Transverse colon (tissue), 4 donors: ENCODE measurements at regions not wholly inside any gene's neighbourhood (a gene's known extent, or its start where the extent isn't known, plus 50 kb on each side); places are given as distances from the start of the nearest gene placed in this dataset.

Source experiments
- DNase-seq: peaks from one replicate; pipeline ENCODE4 v3.0.0-alpha.2; 2019
- H3K27ac ChIP-seq, 4 donors: fragments of 200-600 bp; sonication (generic); 2 replicates each; pipeline ENCODE4 v1.5.1; 2016 to 2018; ENCODE audit warnings: inconsistent platforms in 4 of 4
- H3K27me3 ChIP-seq: fragments of 200-600 bp; sonication (generic); 2 replicates; pipeline ENCODE4 v1.5.1; 2017; ENCODE audit warnings: inconsistent platforms
- H3K36me3 ChIP-seq, 4 donors: fragments of 200-600 bp; sonication (generic); 2 replicates each; pipeline ENCODE4 v1.5.1; 2017 to 2019; ENCODE audit warnings: inconsistent platforms in 4 of 4
- H3K4me1 ChIP-seq, 4 donors: fragments of 200-600 bp; sonication (generic); 2 replicates each; pipeline ENCODE4 v1.5.1; 2017 to 2020; ENCODE audit warnings: inconsistent platforms in 4 of 4
- H3K4me3 ChIP-seq, 4 donors: fragments of 200-600 bp; sonication (generic); 1 replicate in 1 of 4; 2 replicates in 3 of 4; pipeline versions ENCODE4 v1.5.1 to v1.6.1; 2017 to 2019; ENCODE audit warnings: inconsistent platforms in 4 of 4
- H3K9me3 ChIP-seq, 2 donors: fragments of 200-600 bp; sonication (generic); 2 replicates each; pipeline ENCODE4 v1.5.1; 2017 to 2019; ENCODE audit warnings: inconsistent platforms in 2 of 2
- EP300 ChIP-seq: sonication (generic); formaldehyde crosslinking; IDR thresholded peaks from one replicate; pipeline ENCODE4 v1.6.1; 2017; ENCODE audit warnings: antibody characterized with exemption, low read depth
- POLR2A ChIP-seq: fragments of 450-650 bp; IDR thresholded peaks from one replicate; pipeline ENCODE4 v1.6.1; 2016; ENCODE audit warnings: antibody characterized with exemption, mild to moderate bottlenecking, moderate library complexity
- POLR2AphosphoS5 ChIP-seq, 3 donors: sonication (generic); formaldehyde crosslinking; IDR thresholded peaks; one replicate each; pipeline ENCODE4 v1.6.1; 2016; ENCODE audit warnings: antibody characterized with exemption in 3 of 3
- WGBS, 2 donors: methylation state at CpG; one replicate each; pipeline ENCODE4 v1.1.5; 2018; ENCODE audit warnings: low coverage in 1 of 2; 5-methylcytosine and 5-hydroxymethylcytosine counted together
- in situ Hi-C, 4 donors: fragments of 200-750 bp; cut with MboI; loops; one replicate each; pipeline versions ENCODE4 v1.15.0 to v1.15.1; 2017; ENCODE audit warnings: low sequenced_read_pairs in 3 of 4, low pct_ligation_motif_present in 1 of 4, low pct_unique_long_range_greater_than_20kb in 1 of 4
- intact Hi-C: fragments of 100-400 bp; cut with DNase I; formaldehyde crosslinking; loops from one replicate; pipeline ENCODE4 v1.15.1; 2023; ENCODE audit warnings: low total_unique reads
- TF ChIP-seq, protein P1 (sequence below), 5 experiments: fragments of 200-600 bp in 3 of 5; fragments of 450-650 bp in 2 of 5; sonication (generic) in 3 of 5; IDR thresholded peaks; 1 replicate in 2 of 5; 2 replicates in 3 of 5; pipeline ENCODE4 v1.5.1; 2016 to 2017; ENCODE audit warnings: antibody characterized with exemption in 5 of 5, inconsistent platforms in 3 of 5, mild to moderate bottlenecking in 2 of 5, moderate library complexity in 1 of 5

DNA sequence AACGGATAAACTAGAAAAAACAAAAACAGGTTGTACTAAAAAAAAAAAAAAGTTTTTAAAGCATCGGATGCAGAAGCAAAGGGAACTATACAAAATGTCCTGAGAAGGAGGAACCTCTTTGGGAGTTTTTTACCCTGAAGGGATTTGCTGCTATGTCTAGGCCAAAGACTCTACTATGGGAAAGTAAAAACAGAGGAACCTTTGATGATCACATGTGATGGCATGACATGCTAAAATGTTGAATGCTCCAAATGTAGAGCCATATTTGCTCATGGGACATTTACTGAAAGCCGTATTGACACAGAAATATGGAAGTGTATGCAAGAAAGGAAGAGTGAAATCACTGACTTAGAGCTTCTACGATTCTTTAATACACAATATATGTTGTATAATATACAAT is 992.0 kb upstream of the ZEB2 start:
- intact Hi-C loops: no loop called here
- H3K9me3 ChIP-seq: no peaks in the 10 kb centered on the region
- no peaks in the 10 kb centered on the region for H3K4me1 ChIP-seq
- no peaks in the 10 kb centered on the region for H3K36me3 ChIP-seq
- H3K27me3 ChIP-seq: no peaks in the 10 kb centered on the region
- TF ChIP-seq, protein P1, sequence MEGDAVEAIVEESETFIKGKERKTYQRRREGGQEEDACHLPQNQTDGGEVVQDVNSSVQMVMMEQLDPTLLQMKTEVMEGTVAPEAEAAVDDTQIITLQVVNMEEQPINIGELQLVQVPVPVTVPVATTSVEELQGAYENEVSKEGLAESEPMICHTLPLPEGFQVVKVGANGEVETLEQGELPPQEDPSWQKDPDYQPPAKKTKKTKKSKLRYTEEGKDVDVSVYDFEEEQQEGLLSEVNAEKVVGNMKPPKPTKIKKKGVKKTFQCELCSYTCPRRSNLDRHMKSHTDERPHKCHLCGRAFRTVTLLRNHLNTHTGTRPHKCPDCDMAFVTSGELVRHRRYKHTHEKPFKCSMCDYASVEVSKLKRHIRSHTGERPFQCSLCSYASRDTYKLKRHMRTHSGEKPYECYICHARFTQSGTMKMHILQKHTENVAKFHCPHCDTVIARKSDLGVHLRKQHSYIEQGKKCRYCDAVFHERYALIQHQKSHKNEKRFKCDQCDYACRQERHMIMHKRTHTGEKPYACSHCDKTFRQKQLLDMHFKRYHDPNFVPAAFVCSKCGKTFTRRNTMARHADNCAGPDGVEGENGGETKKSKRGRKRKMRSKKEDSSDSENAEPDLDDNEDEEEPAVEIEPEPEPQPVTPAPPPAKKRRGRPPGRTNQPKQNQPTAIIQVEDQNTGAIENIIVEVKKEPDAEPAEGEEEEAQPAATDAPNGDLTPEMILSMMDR (IDR thresholded peaks at IDR 0.05): no peak
- TF ChIP-seq POLR2A (no peak), EP300 (no peak), POLR2AphosphoS5 (IDR thresholded peaks at IDR 0.05) (no peak)
- H3K4me3 ChIP-seq: no peak overlapping the region
- WGBS, 2 donors: 76 to 79% methylated on average over 3 to 4 of the region's 4 CpGs
- no peak overlapping the region for H3K27ac ChIP-seq
- in situ Hi-C loops: no loop called here
- no peak for DNase-seq

GRCh38 chr2:145503511-145503910 is 983.6 kb upstream of the ZEB2 start:
- WGBS, 2 donors: 61 to 73% methylated on average over 3 of the region's 3 CpGs
- TF ChIP-seq, protein P1 (IDR thresholded peaks at IDR 0.05): no peak
- no peak for TF ChIP-seq POLR2AphosphoS5 (IDR thresholded peaks at IDR 0.05)
- Histone ChIP-seq H3K4me1 (no peaks in the 10 kb centered on the region), H3K4me3 (no peak overlapping the region), H3K9me3 (no peaks in the 10 kb centered on the region), H3K36me3 (no peaks in the 10 kb centered on the region), H3K27me3 (no peaks in the 10 kb centered on the region), H3K27ac (no peak overlapping the region)
- intact Hi-C loops: no loop called here
- in situ Hi-C loops: no loop called here
- DNase-seq: no peak

- 60 to 85% methylated on average over 1 to 3 of the region's 3 CpGs for WGBS, 2 donors
- intact Hi-C loops: no loop called here
- no peaks in the 10 kb centered on the region for H3K4me1 ChIP-seq
- no peaks in the 10 kb centered on the region for H3K9me3 ChIP-seq
- TF ChIP-seq, protein P1 (IDR thresholded peaks at IDR 0.05): no peak
- TF ChIP-seq EP300: no peak
- no peak for DNase-seq
- no peaks in the 10 kb centered on the region for H3K27me3 ChIP-seq
- H3K4me3 ChIP-seq: no peak overlapping the region
- in situ Hi-C loops: no loop called here
- no peak overlapping the region for H3K27ac ChIP-seq
- no peaks in the 10 kb centered on the region for H3K36me3 ChIP-seq
Measured at GRCh38 chr2:145501920-145502319, 982.0 kb upstream of the ZEB2 start.

DNA sequence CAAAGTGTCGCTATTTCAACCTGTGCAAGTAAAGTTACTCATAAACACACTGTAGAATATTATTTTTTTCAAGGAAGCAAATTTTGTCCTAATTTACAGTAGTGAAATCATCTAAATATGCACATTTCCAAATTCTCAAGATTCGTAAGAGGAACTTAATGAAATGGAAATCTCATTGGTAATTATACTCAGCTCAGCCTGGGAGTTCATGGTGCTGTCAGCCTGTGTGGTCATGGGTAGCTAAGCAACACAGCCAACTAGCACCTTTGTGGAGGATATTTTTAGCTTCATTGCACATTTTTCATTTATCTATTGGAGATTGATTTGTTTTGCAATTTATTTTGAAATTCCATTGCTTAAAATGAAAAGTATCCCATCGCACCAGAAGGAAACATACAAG is 975.7 kb upstream of the ZEB2 start:
- TF ChIP-seq, protein P1 (IDR thresholded peaks at IDR 0.05): no peak
- TF ChIP-seq POLR2AphosphoS5 (IDR thresholded peaks at IDR 0.05): no peak
- no peak for TF ChIP-seq EP300
- TF ChIP-seq POLR2A: no peak
- Histone ChIP-seq H3K4me3 (no peak overlapping the region), H3K4me1 (no peaks in the 10 kb centered on the region), H3K27me3 (no peaks in the 10 kb centered on the region), H3K9me3 (no peaks in the 10 kb centered on the region), H3K36me3 (no peaks in the 10 kb centered on the region), H3K27ac (no peak overlapping the region)
- 87 to 90% methylated on average over 3 of the region's 3 CpGs for WGBS, 2 donors
- intact Hi-C loops (no loop called here), in situ Hi-C loops (no loop called here)
- no peak for DNase-seq
